IMR-90 (cell line): ENCODE measurements at regions not wholly inside any gene's neighbourhood (a gene's known extent, or its start where the extent isn't known, plus 50 kb on each side); places are given as distances from the start of the nearest gene placed in this dataset.

Experiments
- ATAC-seq: fragments of 200-7000 bp; cut with Tn5 transposase; 2 replicates; pipeline ENCODE4 v1.9.1; 2020; ENCODE audit warnings: low read depth, mild to moderate bottlenecking, moderate library complexity
- BruUV-seq: library from RNA; stranded (reverse); fragments of 400-500 nt; replicated peaks from 2 replicates; lab custom pipeline; 2021; lab: Mats Ljungman, UMichigan
- CTCF ChIA-PET: fragments of 300-600 bp; formaldehyde crosslinking; extraction: SDS; loops from one replicate; lab custom pipeline; 2021; ENCODE audit warnings: antibody characterized with exemption; lab: Yijun Ruan, JAX
- POLR2A ChIA-PET: fragments of 300-600 bp; sonication (Branson Sonifier 250); formaldehyde crosslinking; loops from one replicate; lab custom pipeline; 2022; ENCODE audit warnings: antibody characterized with exemption; ENCODE audit not compliant: unreplicated experiment; lab: Charles Lee
- DNase-seq: peaks from one replicate; pipeline ENCODE4 v3.0.0; 2013
- H2AFZ ChIP-seq: replicated peaks from 2 replicates; pipeline ENCODE3; 2013; ENCODE audit warnings: low read length, mild to moderate bottlenecking; ENCODE audit not compliant: poor library complexity
- H2AK5ac ChIP-seq: 2 replicates; pipeline ENCODE4 v1.6.1; 2013; ENCODE audit warnings: low read depth, low read length, inconsistent platforms
- H2AK9ac ChIP-seq: replicated peaks from 2 replicates; pipeline ENCODE3; 2013; ENCODE audit warnings: mild to moderate bottlenecking, low read depth, low read length, moderate library complexity; ENCODE audit not compliant: poor library complexity
- H2BK120ac ChIP-seq: 2 replicates; pipeline ENCODE4 v1.6.1; 2013; ENCODE audit warnings: low read depth, low read length, inconsistent platforms
- H2BK15ac ChIP-seq: 3 replicates; pipeline ENCODE4 v1.6.1; 2013; ENCODE audit warnings: low read depth, low read length, inconsistent platforms
- H2BK20ac ChIP-seq: 2 replicates; pipeline ENCODE4 v1.6.1; 2013; ENCODE audit warnings: low read depth, mild to moderate bottlenecking, inconsistent platforms, low read length, moderate library complexity
- H2BK5ac ChIP-seq: 2 replicates; pipeline ENCODE4 v1.6.1; 2013; ENCODE audit warnings: mild to moderate bottlenecking, low read depth, low read length, inconsistent platforms; ENCODE audit not compliant: poor library complexity, severe bottlenecking
- H3K14ac ChIP-seq: replicated peaks from 2 replicates; pipeline ENCODE4 v1.6.1; 2013; ENCODE audit warnings: low read depth, low read length, inconsistent platforms
- H3K18ac ChIP-seq: 2 replicates; pipeline ENCODE4 v1.6.1; 2013; ENCODE audit warnings: low read depth, low read length, control low read depth
- H3K23ac ChIP-seq: 2 replicates; pipeline ENCODE4 v1.6.1; 2013; ENCODE audit warnings: low read depth, low read length, inconsistent platforms
- H3K27ac ChIP-seq: 2 replicates; pipeline ENCODE4 v1.5.1; 2013; ENCODE audit warnings: mild to moderate bottlenecking, control low read depth, low read length; ENCODE audit not compliant: insufficient read depth
- H3K27me3 ChIP-seq: 2 replicates; pipeline ENCODE4 v1.6.1; 2013; ENCODE audit warnings: low read length; ENCODE audit not compliant: control insufficient read depth, insufficient read depth
- H3K36me3 ChIP-seq: 2 replicates; pipeline ENCODE4 v1.6.1; 2013; ENCODE audit warnings: low read length, mixed read lengths; ENCODE audit not compliant: control insufficient read depth, insufficient read depth
- H3K4ac ChIP-seq: 2 replicates; pipeline ENCODE4 v1.6.1; 2013; ENCODE audit warnings: low read depth, low read length, inconsistent platforms
- H3K4me1 ChIP-seq: 2 replicates; pipeline ENCODE4 v1.6.1; 2013; ENCODE audit warnings: low read length, mixed read lengths; ENCODE audit not compliant: control insufficient read depth, insufficient read depth
- H3K4me2 ChIP-seq: 2 replicates; pipeline ENCODE4 v1.6.1; 2013; ENCODE audit warnings: low read depth, mild to moderate bottlenecking, control low read depth, low read length, moderate library complexity
- H3K4me3 ChIP-seq: 2 replicates; pipeline ENCODE4 v1.5.1; 2013; ENCODE audit warnings: low read depth, mild to moderate bottlenecking, control low read depth, low read length, moderate library complexity; ENCODE audit not compliant: insufficient read depth
- H3K56ac ChIP-seq: 2 replicates; pipeline ENCODE4 v1.6.1; 2013; ENCODE audit warnings: low read length, inconsistent platforms; ENCODE audit not compliant: insufficient read depth; ENCODE audit errors: extremely low read depth
- H3K79me1 ChIP-seq, 2 experiments: 2 replicates each; pipeline ENCODE4 v1.6.1; 2013; ENCODE audit warnings: low read length in 2 of 2, inconsistent platforms in 1 of 2, low read depth in 1 of 2
- H3K9ac ChIP-seq: 2 replicates; pipeline ENCODE4 v1.6.1; 2013; ENCODE audit warnings: low read depth, low read length, control low read depth
- H3K9me1 ChIP-seq: 2 replicates; pipeline ENCODE4 v1.6.1; 2013; ENCODE audit warnings: low read length, inconsistent platforms; ENCODE audit not compliant: insufficient read depth
- H3K9me3 ChIP-seq: 2 replicates; pipeline ENCODE4 v1.6.1; 2013; ENCODE audit warnings: low read length; ENCODE audit not compliant: control insufficient read depth, insufficient read depth
- H4K20me1 ChIP-seq: 2 replicates; pipeline ENCODE4 v1.6.1; 2013; ENCODE audit warnings: low read length, inconsistent platforms; ENCODE audit not compliant: insufficient read depth
- H4K5ac ChIP-seq: 2 replicates; pipeline ENCODE4 v1.6.1; 2013; ENCODE audit warnings: mild to moderate bottlenecking, low read depth, low read length, control low read depth
- H4K8ac ChIP-seq, 2 experiments: 2 replicates each; pipeline ENCODE4 v1.6.1; 2013; ENCODE audit warnings: low read depth in 2 of 2, low read length in 2 of 2, control low read depth in 1 of 2, inconsistent platforms in 1 of 2
- H4K91ac ChIP-seq: 2 replicates; pipeline ENCODE4 v1.6.1; 2013; ENCODE audit warnings: low read depth, low read length, inconsistent platforms; ENCODE audit not compliant: insufficient read depth
- CEBPB ChIP-seq: IDR thresholded peaks from 2 replicates; pipeline ENCODE4 v1.6.1; 2012; ENCODE audit warnings: low read depth, low read length, improper control_type of control experiment
- CHD1 ChIP-seq: IDR thresholded peaks from 2 replicates; pipeline ENCODE4 v1.6.1; 2012; ENCODE audit warnings: low read depth, low read length, improper control_type of control experiment
- FOS ChIP-seq: fragments of 150-350 bp; IDR thresholded peaks from 2 replicates; pipeline ENCODE4 v1.6.1; 2016; ENCODE audit warnings: low read depth, low read length
- MAFK ChIP-seq: IDR thresholded peaks from 2 replicates; pipeline ENCODE4 v1.6.1; 2012; ENCODE audit warnings: low read depth, low read length, improper control_type of control experiment
- MAZ ChIP-seq: IDR thresholded peaks from 2 replicates; pipeline ENCODE4 v1.6.1; 2012; ENCODE audit warnings: low read depth, mild to moderate bottlenecking, low read length, improper control_type of control experiment, moderate library complexity, borderline replicate concordance
- MXI1 ChIP-seq: IDR thresholded peaks from 2 replicates; pipeline ENCODE4 v1.6.1; 2012; ENCODE audit warnings: low read depth, mild to moderate bottlenecking, low read length, moderate library complexity, borderline replicate concordance
- POLR2A ChIP-seq: IDR thresholded peaks from 2 replicates; pipeline ENCODE4 v1.6.1; 2012; ENCODE audit warnings: mild to moderate bottlenecking, low read depth, low read length
- RAD21 ChIP-seq: IDR thresholded peaks from 2 replicates; pipeline ENCODE4 v1.6.1; 2012; ENCODE audit warnings: low read length, improper control_type of control experiment
- RCOR1 ChIP-seq: IDR thresholded peaks from 2 replicates; pipeline ENCODE4 v1.6.1; 2012; ENCODE audit warnings: mild to moderate bottlenecking, low read length, improper control_type of control experiment; ENCODE audit not compliant: insufficient replicate concordance
- WGBS, 2 experiments: methylation state at CpG; one replicate each; pipeline versions ENCODE4 v1.1.5 to v1.1.7; 2013; ENCODE audit warnings: missing lambda C conversion rate in 2 of 2; ENCODE audit not compliant: insufficient read length in 1 of 2; ENCODE audit errors: extremely low coverage in 2 of 2; 5-methylcytosine and 5-hydroxymethylcytosine counted together
- dilution Hi-C: fragments of 300-500 bp; cut with HindIII; formaldehyde crosslinking; loops from one replicate; pipeline ENCODE4 v1.14.3; 2018; ENCODE audit warnings: low sequenced_read_pairs; ENCODE audit not compliant: unreplicated experiment
- in situ Hi-C: fragments of 300-500 bp; cut with MboI; formaldehyde crosslinking; loops from 3 replicates; pipeline ENCODE4 v1.14.3; 2019; ENCODE audit warnings: low sequenced_read_pairs, inconsistent platforms, mixed read lengths
- intact Hi-C: fragments of 100-400 bp; cut with micrococcal nuclease; formaldehyde crosslinking; loops from 2 replicates; pipeline ENCODE4 v1.10.0; 2022
- TF ChIP-seq, protein P1 (sequence below): fragments of 150-350 bp; IDR thresholded peaks from 2 replicates; pipeline ENCODE4 v1.6.1; 2016; ENCODE audit warnings: low read depth, mild to moderate bottlenecking, low read length, moderate library complexity, borderline replicate concordance
- TF ChIP-seq, protein P2 (sequence below): conservative IDR thresholded peaks from 2 replicates; pipeline ENCODE4 v1.5.1; 2012; ENCODE audit warnings: mild to moderate bottlenecking, low read depth, low read length, improper control_type of control experiment

DNA sequence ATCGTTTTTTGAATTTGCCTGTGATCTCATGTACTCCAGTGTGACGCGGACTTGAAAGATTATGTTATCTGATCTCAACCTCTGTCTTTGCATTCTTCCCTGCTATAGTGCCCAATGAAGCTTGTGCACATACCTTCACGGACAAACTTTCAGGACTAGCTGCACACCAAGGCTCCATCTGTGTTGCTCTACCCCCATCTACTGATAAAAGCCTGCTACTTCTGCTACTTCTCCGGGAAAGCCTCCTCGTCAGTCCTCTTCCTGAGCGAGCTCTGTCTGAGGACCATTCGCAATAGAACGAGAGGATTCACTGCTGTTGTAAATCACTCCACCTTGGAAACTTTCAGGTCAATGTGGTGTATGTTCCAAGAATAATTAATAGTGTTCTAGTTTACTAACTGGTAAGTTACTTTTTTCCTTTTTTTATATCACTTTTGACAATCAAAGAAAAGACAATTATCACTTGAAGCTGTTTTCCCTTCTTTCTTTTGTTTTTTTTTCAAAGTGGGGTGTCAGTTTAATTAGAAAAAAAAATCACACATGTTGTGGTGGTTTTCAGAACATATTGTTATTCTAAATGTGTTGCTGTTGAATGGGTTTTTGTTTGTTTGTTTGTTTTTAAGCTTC is 217.6 kb downstream of the ARRDC4 start:
- H3K79me1 ChIP-seq = no peaks in the 10 kb centered on the region
- H2BK20ac ChIP-seq = no peak overlapping the region
- intact Hi-C loops = loop anchor here (2.0 kb wide), 1 partner anchor 269 kb away; no protein-coding TSS in a partner anchor
- dilution Hi-C loops = no loop called here
- H3K9me1 ChIP-seq = no peaks in the 10 kb centered on the region
- H3K4me3 ChIP-seq = no peak overlapping the region
- BruUV-seq = no TSS peak
- no peak overlapping the region for H2BK120ac ChIP-seq
- H2AK5ac ChIP-seq = no peak overlapping the region
- H4K8ac ChIP-seq = no peak overlapping the region
- peaks cover 7% of the 10 kb centered on the region; the same call in 1 of the 2 replicates for H3K9me3 ChIP-seq
- H3K4me2 ChIP-seq = no peak overlapping the region
- no peaks in the 10 kb centered on the region for H3K36me3 ChIP-seq
- no peak overlapping the region for H4K5ac ChIP-seq
- in situ Hi-C loops = no loop called here
- peak; percentile 29 for DNase-seq
- H3K14ac ChIP-seq = no peak overlapping the region
- H2AFZ ChIP-seq = no peak overlapping the region
- TF ChIP-seq MAZ = no peak
- no peak for TF ChIP-seq MAFK
- no peak for TF ChIP-seq CHD1
- TF ChIP-seq, protein P1, sequence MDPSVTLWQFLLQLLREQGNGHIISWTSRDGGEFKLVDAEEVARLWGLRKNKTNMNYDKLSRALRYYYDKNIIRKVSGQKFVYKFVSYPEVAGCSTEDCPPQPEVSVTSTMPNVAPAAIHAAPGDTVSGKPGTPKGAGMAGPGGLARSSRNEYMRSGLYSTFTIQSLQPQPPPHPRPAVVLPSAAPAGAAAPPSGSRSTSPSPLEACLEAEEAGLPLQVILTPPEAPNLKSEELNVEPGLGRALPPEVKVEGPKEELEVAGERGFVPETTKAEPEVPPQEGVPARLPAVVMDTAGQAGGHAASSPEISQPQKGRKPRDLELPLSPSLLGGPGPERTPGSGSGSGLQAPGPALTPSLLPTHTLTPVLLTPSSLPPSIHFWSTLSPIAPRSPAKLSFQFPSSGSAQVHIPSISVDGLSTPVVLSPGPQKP = no peak
- TF ChIP-seq RCOR1 = no peak
- TF ChIP-seq FOS = no peak
- peak; percentile 67 for TF ChIP-seq RAD21
- TF ChIP-seq POLR2A = no peak
- TF ChIP-seq MXI1 = no peak
- TF ChIP-seq CEBPB = no peak
- TF ChIP-seq, protein P2, sequence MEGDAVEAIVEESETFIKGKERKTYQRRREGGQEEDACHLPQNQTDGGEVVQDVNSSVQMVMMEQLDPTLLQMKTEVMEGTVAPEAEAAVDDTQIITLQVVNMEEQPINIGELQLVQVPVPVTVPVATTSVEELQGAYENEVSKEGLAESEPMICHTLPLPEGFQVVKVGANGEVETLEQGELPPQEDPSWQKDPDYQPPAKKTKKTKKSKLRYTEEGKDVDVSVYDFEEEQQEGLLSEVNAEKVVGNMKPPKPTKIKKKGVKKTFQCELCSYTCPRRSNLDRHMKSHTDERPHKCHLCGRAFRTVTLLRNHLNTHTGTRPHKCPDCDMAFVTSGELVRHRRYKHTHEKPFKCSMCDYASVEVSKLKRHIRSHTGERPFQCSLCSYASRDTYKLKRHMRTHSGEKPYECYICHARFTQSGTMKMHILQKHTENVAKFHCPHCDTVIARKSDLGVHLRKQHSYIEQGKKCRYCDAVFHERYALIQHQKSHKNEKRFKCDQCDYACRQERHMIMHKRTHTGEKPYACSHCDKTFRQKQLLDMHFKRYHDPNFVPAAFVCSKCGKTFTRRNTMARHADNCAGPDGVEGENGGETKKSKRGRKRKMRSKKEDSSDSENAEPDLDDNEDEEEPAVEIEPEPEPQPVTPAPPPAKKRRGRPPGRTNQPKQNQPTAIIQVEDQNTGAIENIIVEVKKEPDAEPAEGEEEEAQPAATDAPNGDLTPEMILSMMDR = peak; percentile 50
- H3K4me1 ChIP-seq = no peaks in the 10 kb centered on the region
- H3K23ac ChIP-seq = no peak overlapping the region
- H3K9ac ChIP-seq = no peak overlapping the region
- no peak overlapping the region for H2BK15ac ChIP-seq
- no peak overlapping the region for H4K91ac ChIP-seq
- no peaks in the 10 kb centered on the region for H4K20me1 ChIP-seq
- POLR2A ChIA-PET = no interaction called here
- CTCF ChIA-PET = interaction anchor here (0.6 to 1.5 kb wide), 5 partner anchors 9 to 279 kb away, joined by 3 to 10 read pairs (median 3); no protein-coding TSS in a partner anchor
- H3K27ac ChIP-seq = no peak overlapping the region
- no peaks in the 10 kb centered on the region for H3K27me3 ChIP-seq
- no peak overlapping the region for H3K18ac ChIP-seq
- no peak overlapping the region for H2BK5ac ChIP-seq
- peak; percentile 49 for ATAC-seq
- H3K56ac ChIP-seq = no peak overlapping the region
- H3K4ac ChIP-seq = no peak overlapping the region
- no peak overlapping the region for H2AK9ac ChIP-seq
- no CpG with 5 or more reads among the region's 9 CpGs for WGBS, 2 experiments
